HepG2 (cell line): ENCODE measurements at regions not wholly inside any gene's neighbourhood (a gene's known extent, or its start where the extent isn't known, plus 50 kb on each side); places are given as distances from the start of the nearest gene placed in this dataset.

Experiments
- ATAC-seq: fragments of 200-7000 bp; cut with Tn5 transposase; 3 replicates; pipeline ENCODE4 v1.9.1; 2020; ENCODE audit warnings: mild to moderate bottlenecking, moderate library complexity
- BruUV-seq: library from RNA; stranded (reverse); fragments of 400-500 nt; replicated peaks from 2 replicates; lab custom pipeline; 2021; lab: Mats Ljungman, UMichigan
- CTCF ChIA-PET: fragments of 300-600 bp; formaldehyde crosslinking; extraction: SDS; loops from one replicate; lab custom pipeline; 2021; ENCODE audit warnings: low total read pairs, inconsistent platforms, low intra/inter-chr PET ratio; lab: Yijun Ruan, JAX
- POLR2A ChIA-PET: fragments of 350-600 bp; sonication (Branson Sonifier 250); formaldehyde crosslinking; loops from one replicate; lab custom pipeline; 2020; ENCODE audit warnings: antibody characterized with exemption, inconsistent platforms; lab: Yijun Ruan, JAX
- DNase-seq: peaks from one replicate; pipeline ENCODE4 v3.0.0-alpha.2; 2015; ENCODE audit warnings: low spot score
- FAIRE-seq: peaks from 3 replicates; lab custom pipeline; 2011; peaks lifted over from hg19 to GRCh38; lab: Jason Lieb, UNC
- H2AFZ ChIP-seq: one replicate; pipeline ENCODE4 v1.6.1; 2011; ENCODE audit warnings: low read length, inconsistent platforms
- H3K27ac ChIP-seq: fragments of 300-600 bp; 3 replicates; pipeline ENCODE4 v1.8.0; 2011; ENCODE audit warnings: mixed run types, mild to moderate bottlenecking, mixed read lengths, low read length, inconsistent platforms; ENCODE audit not compliant: insufficient read depth; ENCODE audit errors: extremely low read length
- H3K27me3 ChIP-seq, 2 experiments: fragments of 200-600 bp in 1 of 2; 2 replicates in 1 of 2; 3 replicates in 1 of 2; pipeline versions ENCODE4 v1.6.0 to v1.8.0; 2011; ENCODE audit warnings: low read length in 2 of 2, mild to moderate bottlenecking in 2 of 2, moderate library complexity in 2 of 2, inconsistent platforms in 1 of 2; ENCODE audit not compliant: insufficient read depth in 2 of 2, control insufficient read depth in 1 of 2
- H3K36me3 ChIP-seq, 2 experiments: fragments of 200-600 bp in 1 of 2; replicated peaks in 1 of 2; 2 replicates in 1 of 2; 3 replicates in 1 of 2; pipeline versions ENCODE4 v1.5.1 to v1.8.0; 2011; ENCODE audit warnings: low read length in 2 of 2, inconsistent platforms in 1 of 2; ENCODE audit not compliant: insufficient read depth in 2 of 2, control insufficient read depth in 1 of 2
- H3K4me1 ChIP-seq: 2 replicates; pipeline ENCODE4 v1.5.1; 2012; ENCODE audit warnings: low read length, inconsistent platforms; ENCODE audit not compliant: insufficient read depth
- H3K4me2 ChIP-seq: 2 replicates; pipeline ENCODE4 v1.6.0; 2011; ENCODE audit warnings: low read depth, low read length, inconsistent platforms
- H3K4me3 ChIP-seq, 3 experiments: fragments of 200-600 bp in 1 of 3; sonication (generic), shearing (Covaris generic) in 1 of 3; replicated peaks in 1 of 3; 2 replicates each; pipeline ENCODE4 v1.5.1; 2011 to 2016; ENCODE audit warnings: low read length in 3 of 3, inconsistent platforms in 2 of 3, low read depth in 2 of 3, mild to moderate bottlenecking in 2 of 3, control low read depth in 1 of 3, mixed read lengths in 1 of 3; ENCODE audit not compliant: insufficient read depth in 1 of 3
- H3K79me2 ChIP-seq: one replicate; pipeline ENCODE4 v1.6.1; 2011; ENCODE audit warnings: low read length, inconsistent platforms; ENCODE audit not compliant: insufficient read depth
- H3K9ac ChIP-seq: 2 replicates; pipeline ENCODE4 v1.6.0; 2011; ENCODE audit warnings: mild to moderate bottlenecking, low read depth, low read length, inconsistent platforms; ENCODE audit not compliant: insufficient read depth
- H3K9me3 ChIP-seq: 2 replicates; pipeline ENCODE4 v1.5.1; 2012; ENCODE audit warnings: mild to moderate bottlenecking, low read length
- H4K20me1 ChIP-seq: 2 replicates; pipeline ENCODE4 v1.6.0; 2011; ENCODE audit warnings: inconsistent platforms, mild to moderate bottlenecking, low read length, moderate library complexity; ENCODE audit not compliant: insufficient read depth
- DMTF1 ChIP-seq: sonication (generic); formaldehyde crosslinking; IDR thresholded peaks from 2 replicates; pipeline ENCODE4 v1.4.0; 2020; ENCODE audit warnings: mild to moderate bottlenecking, missing genetic modification reagents
- EEA1 ChIP-seq: sonication (generic); formaldehyde crosslinking; IDR thresholded peaks from 2 replicates; pipeline ENCODE4 v1.5.1; 2020; ENCODE audit warnings: mild to moderate bottlenecking, missing genetic modification reagents, borderline replicate concordance
- GABPB1 ChIP-seq: IDR thresholded peaks from 2 replicates; pipeline ENCODE4 v1.6.1; 2016; ENCODE audit warnings: mild to moderate bottlenecking, missing genetic modification reagents, moderate library complexity, missing compliant biosample characterization
- MEIS1 ChIP-seq: sonication (generic); formaldehyde crosslinking; IDR thresholded peaks from 2 replicates; pipeline ENCODE4 v1.9.0; 2021; ENCODE audit warnings: mild to moderate bottlenecking, missing genetic modification reagents, moderate library complexity, borderline replicate concordance
- SCMH1 ChIP-seq: sonication (generic); formaldehyde crosslinking; IDR thresholded peaks from 2 replicates; pipeline ENCODE4 v1.9.0; 2021; ENCODE audit warnings: missing genetic modification reagents, mild to moderate bottlenecking, borderline replicate concordance
- ZNF326 ChIP-seq: sonication (generic); formaldehyde crosslinking; IDR thresholded peaks from 2 replicates; pipeline ENCODE4 v1.4.0; 2020; ENCODE audit warnings: missing genetic modification reagents, borderline replicate concordance
- ZNF570 ChIP-seq: sonication (generic); formaldehyde crosslinking; IDR thresholded peaks from 2 replicates; pipeline ENCODE4 v1.4.0; 2020; ENCODE audit warnings: mild to moderate bottlenecking, missing genetic modification reagents, borderline replicate concordance
- WGBS: methylation state at CpG from one replicate; pipeline ENCODE4 v1.1.6; 2017; ENCODE audit warnings: low lambda C conversion rate; 5-methylcytosine and 5-hydroxymethylcytosine counted together
- in situ Hi-C: cut with HindIII; loops from 2 replicates; pipeline ENCODE4 v1.10.0; 2017; ENCODE audit warnings: low pct_unique_long_range_greater_than_20kb; ENCODE audit not compliant: extremely low pct_ligation_motif_present
- intact Hi-C: fragments of 100-400 bp; cut with micrococcal nuclease; formaldehyde crosslinking; loops from one replicate; pipeline ENCODE4 v1.10.0; 2022; ENCODE audit not compliant: unreplicated experiment
- TF ChIP-seq, protein P1 (sequence below), 2 experiments: sonication (generic) in 1 of 2; formaldehyde crosslinking in 1 of 2; IDR thresholded peaks; 2 replicates each; pipeline versions ENCODE4 v1.5.1 to v1.6.1; 2011 to 2020; ENCODE audit warnings: borderline replicate concordance in 1 of 2, low read depth in 1 of 2, low read length in 1 of 2, mild to moderate bottlenecking in 1 of 2, missing genetic modification reagents in 1 of 2, moderate library complexity in 1 of 2

DNA sequence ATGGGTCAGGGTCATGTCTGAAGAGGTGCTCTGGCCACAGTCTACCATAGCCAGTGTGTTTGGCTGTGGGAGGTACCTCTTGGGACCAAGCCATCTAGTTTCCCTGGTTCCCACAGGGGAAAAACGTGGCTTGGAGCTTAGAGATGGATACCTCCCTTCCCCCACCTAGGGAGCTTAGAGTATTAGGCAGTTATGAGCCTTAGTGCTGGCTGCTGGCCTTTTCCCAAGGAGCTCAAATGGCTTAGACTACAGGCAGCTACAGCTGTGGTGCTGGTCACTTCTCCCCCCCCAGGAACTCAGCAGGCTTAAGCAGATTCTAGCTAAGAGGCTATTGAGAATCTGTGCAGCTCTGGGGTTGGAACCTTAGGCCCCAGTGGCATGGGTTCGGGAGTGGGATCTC lies 591.2 kb downstream of the NSUN3 start:
- H4K20me1 ChIP-seq = no peaks in the 10 kb centered on the region
- no peaks in the 10 kb centered on the region for H3K27me3 ChIP-seq
- no TSS peak for BruUV-seq
- no CpG with 5 or more reads among the region's 2 CpGs for WGBS
- intact Hi-C loops = no loop called here
- H3K9me3 ChIP-seq = no peaks in the 10 kb centered on the region
- DNase-seq (no peak), ATAC-seq (no peak), FAIRE-seq (no peak)
- peaks cover 20% of the 10 kb centered on the region for H3K4me1 ChIP-seq
- no peak for TF ChIP-seq ZNF326 (CRISPR knock-in tag)
- no peaks in the 10 kb centered on the region for H3K79me2 ChIP-seq
- ChIA-PET POLR2A (no interaction called here), CTCF (no interaction called here)
- no peak overlapping the region for H3K27ac ChIP-seq
- H3K4me3 ChIP-seq = no peak overlapping the region
- in situ Hi-C loops = no loop called here
- H3K36me3 ChIP-seq = no peaks in the 10 kb centered on the region
- no peak overlapping the region for H2AFZ ChIP-seq
- H3K9ac ChIP-seq = no peak overlapping the region
- H3K4me2 ChIP-seq = no peak overlapping the region

- TF ChIP-seq, protein P1, sequence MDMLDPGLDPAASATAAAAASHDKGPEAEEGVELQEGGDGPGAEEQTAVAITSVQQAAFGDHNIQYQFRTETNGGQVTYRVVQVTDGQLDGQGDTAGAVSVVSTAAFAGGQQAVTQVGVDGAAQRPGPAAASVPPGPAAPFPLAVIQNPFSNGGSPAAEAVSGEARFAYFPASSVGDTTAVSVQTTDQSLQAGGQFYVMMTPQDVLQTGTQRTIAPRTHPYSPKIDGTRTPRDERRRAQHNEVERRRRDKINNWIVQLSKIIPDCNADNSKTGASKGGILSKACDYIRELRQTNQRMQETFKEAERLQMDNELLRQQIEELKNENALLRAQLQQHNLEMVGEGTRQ (IDR thresholded peaks at IDR 0.05; ENCODE audit: low read depth, low read length) = no peak
- TF ChIP-seq, protein P1 (CRISPR knock-in tag; IDR thresholded peaks at IDR 0.05; ENCODE audit: borderline replicate concordance) = no peak
- no peak for TF ChIP-seq EEA1 (CRISPR knock-in tag)
- no peak for TF ChIP-seq ZNF570 (CRISPR knock-in tag)
- no peak for TF ChIP-seq GABPB1 (CRISPR knock-in tag)
- no peak for TF ChIP-seq SCMH1
- no peak for TF ChIP-seq MEIS1
- TF ChIP-seq DMTF1 (CRISPR knock-in tag) = no peak
- in situ Hi-C loops = no loop called here
Observed at GRCh38 chr3:94665922-94666321, 603.1 kb downstream of the NSUN3 start.

More at GRCh38 chr3:94665922-94666321, 603.1 kb downstream of the NSUN3 start:
- Histone ChIP-seq H3K4me1 (no peaks in the 10 kb centered on the region), H3K9me3 (no peaks in the 10 kb centered on the region), H3K27ac (no peak overlapping the region), H3K79me2 (no peaks in the 10 kb centered on the region), H3K4me2 (no peak overlapping the region), H3K9ac (no peak overlapping the region), H3K27me3 (no peaks in the 10 kb centered on the region), H4K20me1 (no peaks in the 10 kb centered on the region), H3K36me3 (no peaks in the 10 kb centered on the region), H3K4me3 (no peak overlapping the region), H2AFZ (no peak overlapping the region)
- intact Hi-C loops = no loop called here
- ChIA-PET CTCF (no interaction called here), POLR2A (no interaction called here)
- FAIRE-seq = no peak
- BruUV-seq = no TSS peak
- no peak for ATAC-seq
- no peak for DNase-seq
